Left lung (tissue), 4 donors: ENCODE measurements at regions not wholly inside any gene's neighbourhood (a gene's known extent, or its start where the extent isn't known, plus 50 kb on each side); places are given as distances from the start of the nearest gene placed in this dataset.
A peak's percentile ranks its signal among the peaks of the same experiment; 100 is the strongest.

Experiments used
- ATAC-seq: fragments of 200-7000 bp; cut with Tn5 transposase; one replicate; pipeline ENCODE4 v1.9.1; 2020; ENCODE audit warnings: moderate library complexity
- DNase-seq, 4 donors: peaks; one replicate each; pipeline ENCODE4 v3.0.0-alpha.2; 2013 to 2020
- H3K27ac ChIP-seq, 2 donors: fragments of 200-600 bp; sonication (generic) in 1 of 2; one replicate each; pipeline versions ENCODE4 v1.5.0 to v1.8.0; 2020 to 2021
- H3K27me3 ChIP-seq, 2 donors: fragments of 200-600 bp; sonication (generic) in 1 of 2; one replicate each; pipeline versions ENCODE4 v1.5.0 to v1.8.0; 2020 to 2021
- H3K36me3 ChIP-seq, 2 donors: fragments of 200-600 bp; sonication (generic) in 1 of 2; one replicate each; pipeline versions ENCODE4 v1.5.0 to v1.8.0; 2020 to 2021
- H3K4me1 ChIP-seq, 2 donors: fragments of 200-600 bp; one replicate each; pipeline ENCODE4 v1.8.0; 2021
- H3K4me3 ChIP-seq, 2 donors: fragments of 200-600 bp; sonication (generic) in 1 of 2; one replicate each; pipeline versions ENCODE4 v1.5.0 to v1.8.0; 2020 to 2021; ENCODE audit warnings: mild to moderate bottlenecking in 1 of 2
- H3K9me3 ChIP-seq, 2 donors: fragments of 200-600 bp; sonication (generic) in 1 of 2; one replicate each; pipeline versions ENCODE4 v1.5.0 to v1.8.0; 2020 to 2021
- intact Hi-C, 2 donors: fragments of 100-400 bp; cut with DNase I; formaldehyde crosslinking; loops; one replicate each; pipeline versions ENCODE4 v1.11.2 to v1.14.2; 2022
- TF ChIP-seq, protein P1 (sequence below), 2 donors: fragments of 200-600 bp; sonication (generic) in 1 of 2; IDR thresholded peaks; one replicate each; pipeline versions ENCODE4 v1.5.0 to v1.8.0; 2021; ENCODE audit warnings: antibody characterized with exemption in 2 of 2
- donor health status: DM: no; HTN: yes; CAD: no.
- donor health status: DM: no; HTN: no; CAD: no.

GRCh38 chr9:13809401-13809800, 504.5 kb downstream of the NFIB start:
- Histone ChIP-seq H3K27me3 (no peaks in the 10 kb centered on the region), H3K4me3 (no peak overlapping the region), H3K4me1 (no peaks in the 10 kb centered on the region), H3K27ac (no peak overlapping the region), H3K9me3 (no peaks in the 10 kb centered on the region), H3K36me3 (no peaks in the 10 kb centered on the region)
- intact Hi-C loops, result no loop called here
- ATAC-seq, result no peak
- no peak for DNase-seq
- TF ChIP-seq, protein P1, sequence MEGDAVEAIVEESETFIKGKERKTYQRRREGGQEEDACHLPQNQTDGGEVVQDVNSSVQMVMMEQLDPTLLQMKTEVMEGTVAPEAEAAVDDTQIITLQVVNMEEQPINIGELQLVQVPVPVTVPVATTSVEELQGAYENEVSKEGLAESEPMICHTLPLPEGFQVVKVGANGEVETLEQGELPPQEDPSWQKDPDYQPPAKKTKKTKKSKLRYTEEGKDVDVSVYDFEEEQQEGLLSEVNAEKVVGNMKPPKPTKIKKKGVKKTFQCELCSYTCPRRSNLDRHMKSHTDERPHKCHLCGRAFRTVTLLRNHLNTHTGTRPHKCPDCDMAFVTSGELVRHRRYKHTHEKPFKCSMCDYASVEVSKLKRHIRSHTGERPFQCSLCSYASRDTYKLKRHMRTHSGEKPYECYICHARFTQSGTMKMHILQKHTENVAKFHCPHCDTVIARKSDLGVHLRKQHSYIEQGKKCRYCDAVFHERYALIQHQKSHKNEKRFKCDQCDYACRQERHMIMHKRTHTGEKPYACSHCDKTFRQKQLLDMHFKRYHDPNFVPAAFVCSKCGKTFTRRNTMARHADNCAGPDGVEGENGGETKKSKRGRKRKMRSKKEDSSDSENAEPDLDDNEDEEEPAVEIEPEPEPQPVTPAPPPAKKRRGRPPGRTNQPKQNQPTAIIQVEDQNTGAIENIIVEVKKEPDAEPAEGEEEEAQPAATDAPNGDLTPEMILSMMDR (IDR thresholded peaks at IDR 0.05), result no peak

DNA sequence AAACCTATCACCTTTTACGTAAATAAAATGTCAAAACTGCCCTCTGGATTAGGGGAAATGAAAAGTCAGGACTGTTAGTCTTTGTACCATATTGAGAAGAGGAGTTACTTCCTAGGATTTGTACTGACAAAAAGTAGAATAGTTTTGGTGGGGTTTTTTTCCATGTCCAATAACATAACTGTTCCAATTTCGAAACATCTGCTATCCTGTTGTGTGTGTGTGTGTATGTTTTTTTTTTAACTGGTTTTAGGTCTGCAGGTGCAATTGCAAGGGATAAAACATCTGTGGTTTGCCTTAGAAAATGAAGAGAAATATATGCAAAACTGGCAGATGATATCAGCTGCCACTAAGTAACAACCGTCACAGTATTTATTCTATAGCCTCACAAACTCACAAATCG, 506.8 kb downstream of the NFIB start:
- ATAC-seq (no peak), DNase-seq (no peak)
- Histone ChIP-seq H3K27me3 (no peaks in the 10 kb centered on the region), H3K9me3 (no peaks in the 10 kb centered on the region), H3K36me3 (no peaks in the 10 kb centered on the region), H3K27ac (no peak overlapping the region), H3K4me1 (no peaks in the 10 kb centered on the region), H3K4me3 (no peak overlapping the region)
- TF ChIP-seq, protein P1 (IDR thresholded peaks at IDR 0.05), result no peak
- intact Hi-C loops, result no loop called here

- TF ChIP-seq, protein P1 (IDR thresholded peaks at IDR 0.05), result no peak
- Histone ChIP-seq H3K27ac (no peak overlapping the region), H3K9me3 (no peaks in the 10 kb centered on the region), H3K4me1 (no peaks in the 10 kb centered on the region), H3K4me3 (no peak overlapping the region), H3K27me3 (no peaks in the 10 kb centered on the region), H3K36me3 (no peaks in the 10 kb centered on the region)
- no peak for ATAC-seq
- intact Hi-C loops, result no loop called here
- no peak for DNase-seq
These were observed 507.2 kb downstream of the NFIB start for GRCh38 chr9:13806714-13807113.

DNA sequence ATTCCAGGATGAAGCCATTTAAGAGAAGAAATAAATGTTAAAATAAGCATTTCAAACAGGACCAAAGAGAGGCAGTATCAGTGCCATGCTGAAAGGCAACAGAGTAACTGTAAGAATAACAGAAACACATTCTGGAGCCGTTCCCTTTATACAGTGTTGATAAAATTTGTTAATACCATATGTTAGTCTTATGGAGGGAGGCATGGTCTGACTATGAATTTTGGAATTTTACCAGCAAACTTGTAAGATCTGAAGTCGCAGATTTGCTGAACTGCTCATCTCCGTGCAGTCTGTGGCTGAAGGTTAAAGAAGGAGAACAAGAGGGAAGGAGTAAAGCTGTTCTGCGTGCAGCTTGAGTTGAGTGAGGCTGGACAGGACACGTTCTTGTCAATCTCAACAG, 508.4 kb downstream of the NFIB start:
- intact Hi-C loops, result no loop called here
- Histone ChIP-seq H3K9me3 (no peaks in the 10 kb centered on the region), H3K36me3 (no peaks in the 10 kb centered on the region), H3K27me3 (no peaks in the 10 kb centered on the region), H3K27ac (no peak overlapping the region), H3K4me3 (no peak overlapping the region), H3K4me1 (no peaks in the 10 kb centered on the region)
- ATAC-seq (no peak), DNase-seq (peak in 1 of 4 donors; percentile 53)
- TF ChIP-seq, protein P1 (IDR thresholded peaks at IDR 0.05), result no peak

DNA sequence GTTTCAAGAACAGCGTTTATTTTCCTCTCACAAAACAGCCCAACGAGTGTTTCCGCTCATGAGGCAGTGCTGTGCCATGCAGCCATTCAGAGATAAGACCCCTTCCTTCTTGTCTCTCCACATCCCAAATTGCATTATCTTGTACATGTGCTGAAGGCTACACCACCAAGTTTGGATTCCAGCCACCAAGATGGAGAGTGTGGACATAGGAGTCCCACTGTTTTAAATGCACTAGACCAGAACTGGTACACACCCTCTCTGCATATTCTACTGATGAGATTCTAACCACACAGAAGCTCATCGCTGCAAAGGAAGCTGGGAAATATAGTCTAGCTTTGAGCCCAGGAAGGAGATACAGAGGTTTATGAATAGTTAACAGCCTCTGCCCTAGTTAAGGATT, 509.4 kb downstream of the NFIB start:
- intact Hi-C loops, result no loop called here
- ATAC-seq, result no peak
- Histone ChIP-seq H3K4me1 (no peaks in the 10 kb centered on the region), H3K27me3 (no peaks in the 10 kb centered on the region), H3K36me3 (no peaks in the 10 kb centered on the region), H3K27ac (no peak overlapping the region), H3K4me3 (no peak overlapping the region), H3K9me3 (no peaks in the 10 kb centered on the region)
- TF ChIP-seq, protein P1 (IDR thresholded peaks at IDR 0.05), result no peak
- DNase-seq, result no peak
